ENCODE measurements at regions not wholly inside any gene's neighbourhood (a gene's known extent, or its start where the extent isn't known, plus 50 kb on each side); places are given as distances from the start of the nearest gene placed in this dataset.

GRCh38 chr12:93055221-93055620 is 126.1 kb upstream of the EEA1 start:
- TF ChIP-seq CTCF (conservative IDR thresholded peaks at IDR 0.05 in 1 of 2, IDR thresholded peaks at IDR 0.05 in 1 of 2; ENCODE audit: low read depth in 1 of 2, low read length in 2 of 2): no peak
- TF ChIP-seq EZH2 (IDR thresholded peaks at IDR 0.05; ENCODE audit: low read length, missing control alignments): no peak
